Caco-2 (cell line): ENCODE measurements at regions not wholly inside any gene's neighbourhood (a gene's known extent, or its start where the extent isn't known, plus 50 kb on each side); places are given as distances from the start of the nearest gene placed in this dataset.
"Not testable (repeated sequence)": the region's sequence is repeated elsewhere in the genome, so short reads cannot be mapped to it uniquely, and the experiment has no call there.

ENCODE experiments used
- BruUV-seq: library from RNA; stranded (reverse); fragments of 400-500 nt; replicated peaks from 2 replicates; lab custom pipeline; 2021; lab: Mats Ljungman, UMichigan
- CTCF ChIA-PET: fragments of 300-600 bp; sonication (Branson Sonifier 250); formaldehyde crosslinking; loops from one replicate; lab custom pipeline; 2022; ENCODE audit warnings: antibody characterized with exemption; lab: Charles Lee
- POLR2A ChIA-PET: fragments of 300-600 bp; sonication (Branson Sonifier 250); formaldehyde crosslinking; loops from one replicate; lab custom pipeline; 2022; ENCODE audit warnings: antibody characterized with exemption; lab: Charles Lee
- DNase-seq, 2 experiments: peaks; one replicate each; pipeline versions ENCODE4 v3.0.0 to v3.0.0-alpha.2; 2020 to 2022
- H3K27me3 ChIP-seq: replicated peaks from 2 replicates; pipeline ENCODE4 v1.6.0; 2011; ENCODE audit warnings: low read length; ENCODE audit not compliant: control insufficient read depth, insufficient read depth
- H3K36me3 ChIP-seq: 2 replicates; pipeline ENCODE4 v1.5.1; 2011; ENCODE audit warnings: low read length; ENCODE audit not compliant: control insufficient read depth, insufficient read depth
- H3K4me1 ChIP-seq: fragments of 250-450 bp; sonication (Bioruptor Pico); 2 replicates; pipeline ENCODE4 v1.5.1; 2020; ENCODE audit warnings: mild to moderate bottlenecking
- H3K4me3 ChIP-seq: 2 replicates; pipeline ENCODE4 v1.5.1; 2011; ENCODE audit warnings: low read depth, mild to moderate bottlenecking, control low read depth, low read length
- H3K9me3 ChIP-seq: fragments of 250-450 bp; sonication (Bioruptor Pico); 2 replicates; pipeline ENCODE4 v1.5.1; 2020; ENCODE audit warnings: mild to moderate bottlenecking, moderate library complexity
- H3K27ac Mint-ChIP-seq: one replicate; pipeline ENCODE4 v1.8.0; 2022; ENCODE audit warnings: mixed read lengths; ENCODE audit not compliant: unreplicated experiment
- H3K27me3 Mint-ChIP-seq: one replicate; pipeline ENCODE4 v1.8.0; 2022; ENCODE audit warnings: mixed read lengths; ENCODE audit not compliant: insufficient read depth, unreplicated experiment
- H3K36me3 Mint-ChIP-seq: one replicate; pipeline ENCODE4 v1.8.0; 2022; ENCODE audit warnings: mild to moderate bottlenecking, mixed read lengths; ENCODE audit not compliant: insufficient read depth, unreplicated experiment
- H3K4me1 Mint-ChIP-seq: one replicate; pipeline ENCODE4 v1.8.0; 2022; ENCODE audit warnings: low read depth, mixed read lengths; ENCODE audit not compliant: unreplicated experiment
- H3K4me3 Mint-ChIP-seq: one replicate; pipeline ENCODE4 v1.8.0; 2022; ENCODE audit warnings: mild to moderate bottlenecking, moderate library complexity, mixed read lengths; ENCODE audit not compliant: unreplicated experiment
- H3K9me3 Mint-ChIP-seq: one replicate; pipeline ENCODE4 v1.8.0; 2022; ENCODE audit warnings: mixed read lengths; ENCODE audit not compliant: unreplicated experiment
- intact Hi-C: fragments of 100-400 bp; cut with micrococcal nuclease; formaldehyde crosslinking; loops from one replicate; pipeline ENCODE4 v1.10.0; 2022; ENCODE audit not compliant: unreplicated experiment
- TF ChIP-seq, protein P1 (sequence below), 2 experiments: fragments of 200-600 bp in 1 of 2; IDR thresholded peaks; 1 replicate in 1 of 2; 2 replicates in 1 of 2; pipeline versions ENCODE4 v1.5.1 to v1.8.0; 2011 to 2022; ENCODE audit warnings: antibody characterized with exemption in 1 of 2, control low read depth in 1 of 2, inconsistent platforms in 1 of 2, low read depth in 1 of 2, low read length in 1 of 2, mild to moderate bottlenecking in 1 of 2, moderate library complexity in 1 of 2; ENCODE audit not compliant: insufficient read depth in 1 of 2, severe bottlenecking in 1 of 2, unreplicated experiment in 1 of 2

DNA sequence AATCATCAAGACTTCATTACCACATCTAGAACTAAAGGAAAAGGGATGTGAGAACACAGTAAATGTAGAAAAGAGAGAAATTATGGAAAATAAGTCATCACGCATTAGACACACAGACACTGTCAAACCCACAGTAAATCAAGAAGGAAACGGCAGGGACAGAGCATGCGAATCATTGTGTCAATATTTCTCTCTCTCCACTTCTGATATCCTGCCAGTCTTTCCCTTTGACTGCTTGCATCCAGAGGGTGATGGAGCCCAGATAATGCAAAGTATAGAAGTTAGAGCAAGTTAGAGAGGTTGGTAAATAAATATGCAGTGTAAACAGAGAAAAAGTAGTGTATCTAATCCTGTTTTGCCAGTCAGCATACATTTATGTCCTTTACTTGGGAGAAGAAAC is 706.8 kb upstream of the ANO3 start:
- Histone ChIP-seq H3K4me3 (no peak overlapping the region), H3K4me1 (no peaks in the 10 kb centered on the region), H3K36me3 (no peaks in the 10 kb centered on the region), H3K9me3 (no peaks in the 10 kb centered on the region), H3K27me3 (no peaks in the 10 kb centered on the region)
- TF ChIP-seq, protein P1, sequence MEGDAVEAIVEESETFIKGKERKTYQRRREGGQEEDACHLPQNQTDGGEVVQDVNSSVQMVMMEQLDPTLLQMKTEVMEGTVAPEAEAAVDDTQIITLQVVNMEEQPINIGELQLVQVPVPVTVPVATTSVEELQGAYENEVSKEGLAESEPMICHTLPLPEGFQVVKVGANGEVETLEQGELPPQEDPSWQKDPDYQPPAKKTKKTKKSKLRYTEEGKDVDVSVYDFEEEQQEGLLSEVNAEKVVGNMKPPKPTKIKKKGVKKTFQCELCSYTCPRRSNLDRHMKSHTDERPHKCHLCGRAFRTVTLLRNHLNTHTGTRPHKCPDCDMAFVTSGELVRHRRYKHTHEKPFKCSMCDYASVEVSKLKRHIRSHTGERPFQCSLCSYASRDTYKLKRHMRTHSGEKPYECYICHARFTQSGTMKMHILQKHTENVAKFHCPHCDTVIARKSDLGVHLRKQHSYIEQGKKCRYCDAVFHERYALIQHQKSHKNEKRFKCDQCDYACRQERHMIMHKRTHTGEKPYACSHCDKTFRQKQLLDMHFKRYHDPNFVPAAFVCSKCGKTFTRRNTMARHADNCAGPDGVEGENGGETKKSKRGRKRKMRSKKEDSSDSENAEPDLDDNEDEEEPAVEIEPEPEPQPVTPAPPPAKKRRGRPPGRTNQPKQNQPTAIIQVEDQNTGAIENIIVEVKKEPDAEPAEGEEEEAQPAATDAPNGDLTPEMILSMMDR (IDR thresholded peaks at IDR 0.05; ENCODE audit: insufficient read depth in 1 of 2, low read depth in 1 of 2, low read length in 1 of 2, severe bottlenecking in 1 of 2, unreplicated experiment in 1 of 2), result no peak
- H3K27ac Mint-ChIP-seq, result no peak overlapping the region
- no peaks in the 10 kb centered on the region for H3K27me3 Mint-ChIP-seq
- intact Hi-C loops, result no loop called here
- H3K36me3 Mint-ChIP-seq, result no peaks in the 10 kb centered on the region
- no peak overlapping the region for H3K4me3 Mint-ChIP-seq
- peaks cover 5% of the 10 kb centered on the region for H3K9me3 Mint-ChIP-seq
- CTCF ChIA-PET, result no interaction called here
- BruUV-seq, result no TSS peak
- DNase-seq, result no peak
- POLR2A ChIA-PET, result no interaction called here
- no peaks in the 10 kb centered on the region for H3K4me1 Mint-ChIP-seq

DNA sequence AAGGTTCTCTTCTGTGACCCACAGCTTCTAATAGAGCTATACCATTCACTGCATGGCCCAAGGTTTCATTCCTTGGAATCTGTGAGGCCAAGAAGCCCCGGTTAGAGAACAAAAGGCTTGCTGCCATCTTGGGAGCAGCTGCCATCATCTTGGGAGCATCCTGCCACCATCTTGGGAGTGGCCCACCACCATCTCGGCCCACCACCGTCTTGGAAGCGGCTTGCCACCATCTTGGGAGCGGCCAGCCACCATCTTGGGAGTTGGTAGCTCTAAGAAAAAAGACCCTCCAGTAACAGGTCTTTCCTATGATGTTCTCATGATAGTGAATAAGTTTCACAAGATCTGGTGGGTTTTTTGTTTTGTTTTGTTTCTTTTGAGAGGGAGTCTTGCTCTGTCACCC is 703.9 kb upstream of the ANO3 start:
- Histone ChIP-seq H3K27me3 (no peaks in the 10 kb centered on the region), H3K9me3 (no peaks in the 10 kb centered on the region), H3K4me1 (no peaks in the 10 kb centered on the region), H3K36me3 (no peaks in the 10 kb centered on the region), H3K4me3 (no peak overlapping the region)
- peaks cover 9% of the 10 kb centered on the region for H3K9me3 Mint-ChIP-seq
- intact Hi-C loops, result no loop called here
- no peak overlapping the region for H3K4me3 Mint-ChIP-seq
- H3K36me3 Mint-ChIP-seq, result no peaks in the 10 kb centered on the region
- no peak for DNase-seq
- H3K27ac Mint-ChIP-seq, result no peak overlapping the region
- POLR2A ChIA-PET, result no interaction called here
- H3K4me1 Mint-ChIP-seq, result no peaks in the 10 kb centered on the region
- CTCF ChIA-PET, result no interaction called here
- no TSS peak for BruUV-seq
- TF ChIP-seq, protein P1 (IDR thresholded peaks at IDR 0.05; ENCODE audit: insufficient read depth in 1 of 2, low read depth in 1 of 2, low read length in 1 of 2, severe bottlenecking in 1 of 2, unreplicated experiment in 1 of 2), result no peak
- H3K27me3 Mint-ChIP-seq, result no peaks in the 10 kb centered on the region

DNA sequence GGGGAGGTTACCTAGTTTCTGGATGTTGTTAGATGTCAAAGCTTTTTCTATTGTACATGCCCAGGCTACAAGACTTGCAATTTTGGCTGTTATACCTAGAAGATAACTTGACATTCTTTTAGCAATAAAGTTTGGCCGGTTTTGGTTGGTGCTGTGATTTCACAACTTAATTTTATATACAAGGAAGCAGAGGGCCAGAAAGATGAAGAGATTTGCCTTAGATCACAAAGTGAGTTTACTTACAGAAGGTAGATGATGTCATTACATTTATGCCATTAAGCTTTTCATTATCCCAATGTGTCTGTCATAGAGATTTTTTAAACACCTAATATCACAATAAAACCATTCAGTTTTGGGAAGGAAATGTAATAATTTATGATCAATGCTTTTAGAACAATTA is 698.7 kb upstream of the ANO3 start:
- no peaks in the 10 kb centered on the region for H3K27me3 Mint-ChIP-seq
- no peaks in the 10 kb centered on the region for H3K36me3 Mint-ChIP-seq
- CTCF ChIA-PET, result no interaction called here
- H3K27ac Mint-ChIP-seq, result no peak overlapping the region
- H3K36me3 ChIP-seq, result no peaks in the 10 kb centered on the region
- intact Hi-C loops, result no loop called here
- H3K4me1 ChIP-seq, result no peaks in the 10 kb centered on the region
- no peaks in the 10 kb centered on the region for H3K9me3 ChIP-seq
- POLR2A ChIA-PET, result no interaction called here
- H3K4me3 ChIP-seq, result no peak overlapping the region
- no TSS peak for BruUV-seq
- H3K4me3 Mint-ChIP-seq, result no peak overlapping the region
- DNase-seq, result no peak
- H3K9me3 Mint-ChIP-seq, result peaks cover 9% of the 10 kb centered on the region
- TF ChIP-seq, protein P1 (IDR thresholded peaks at IDR 0.05; ENCODE audit: insufficient read depth in 1 of 2, low read depth in 1 of 2, low read length in 1 of 2, severe bottlenecking in 1 of 2, unreplicated experiment in 1 of 2), result no peak
- no peaks in the 10 kb centered on the region for H3K4me1 Mint-ChIP-seq
- H3K27me3 ChIP-seq, result no peaks in the 10 kb centered on the region

DNA sequence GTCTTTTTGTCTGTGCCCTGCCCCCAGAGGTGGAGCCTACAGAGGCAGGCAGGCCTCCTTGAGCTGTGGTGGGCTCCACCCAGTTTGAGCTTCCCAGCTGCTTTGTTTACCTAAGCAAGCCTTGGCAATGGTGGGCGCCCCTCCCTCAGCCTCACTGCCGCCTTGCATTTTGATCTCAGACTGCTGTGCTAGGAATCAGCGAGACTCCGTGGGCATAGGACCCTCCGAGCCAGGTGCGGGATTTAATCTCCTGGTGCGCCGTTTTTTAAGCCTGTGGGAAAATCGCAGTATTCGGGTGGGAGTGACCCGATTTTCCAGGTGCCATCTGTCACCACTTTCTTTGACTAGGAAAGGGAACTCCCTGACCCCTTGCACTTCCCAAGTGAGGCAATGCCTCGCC is 682.7 kb upstream of the ANO3 start:
- H3K9me3 Mint-ChIP-seq, DNase-seq, H3K27ac Mint-ChIP-seq, H3K27me3 ChIP-seq, POLR2A ChIA-PET, intact Hi-C loops, BruUV-seq, H3K9me3 ChIP-seq, H3K36me3 Mint-ChIP-seq, H3K4me1 ChIP-seq, H3K4me3 ChIP-seq, H3K4me3 Mint-ChIP-seq, CTCF ChIA-PET, H3K36me3 ChIP-seq, H3K4me1 Mint-ChIP-seq, H3K27me3 Mint-ChIP-seq: not testable (repeated sequence)
